ENCODE measurements at regions not wholly inside any gene's neighbourhood (a gene's known extent, or its start where the extent isn't known, plus 50 kb on each side); places are given as distances from the start of the nearest gene placed in this dataset.
"Not testable (repeated sequence)": the region's sequence is repeated elsewhere in the genome, so short reads cannot be mapped to it uniquely, and the experiment has no call there.

- TF ChIP-seq CTCF (conservative IDR thresholded peaks at IDR 0.05; ENCODE audit: low read length); EZH2phosphoT487 (IDR thresholded peaks at IDR 0.05; ENCODE audit: borderline replicate concordance, low read depth, low read length): not testable (repeated sequence)
Measured at GRCh38 chr5:168143521-168143920, 147.9 kb upstream of the WWC1 start.
